ENCODE measurements at regions not wholly inside any gene's neighbourhood (a gene's known extent, or its start where the extent isn't known, plus 50 kb on each side); places are given as distances from the start of the nearest gene placed in this dataset.
"Not testable (repeated sequence)": the region's sequence is repeated elsewhere in the genome, so short reads cannot be mapped to it uniquely, and the experiment has no call there.

DNA sequence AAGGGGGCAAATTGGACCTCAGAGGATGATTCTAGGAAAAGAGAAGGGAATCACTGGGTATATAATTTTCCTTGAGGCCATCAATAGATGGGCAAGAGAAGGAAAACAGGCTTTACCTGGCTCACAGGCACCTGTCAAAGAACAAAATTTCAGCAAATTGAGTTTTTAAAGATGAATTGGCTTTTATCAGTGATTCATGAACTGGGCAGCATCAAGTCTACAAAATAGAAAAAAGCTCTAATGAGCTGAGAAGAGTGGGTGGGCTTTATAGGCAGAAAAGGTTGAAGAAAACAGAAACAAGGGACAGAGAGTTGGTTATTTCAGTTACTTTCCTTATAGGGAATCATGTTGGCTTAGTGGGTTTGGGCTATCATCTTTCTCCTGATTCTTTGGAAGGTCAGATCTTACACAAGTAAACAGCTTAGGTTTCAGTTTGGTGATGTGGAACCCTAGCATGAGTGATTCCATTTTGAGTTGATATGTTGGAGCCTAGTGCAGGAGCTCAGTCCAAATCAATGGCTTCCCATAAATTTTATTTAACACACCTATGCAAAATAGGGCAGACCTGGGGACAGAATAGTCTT, 120.7 kb upstream of the MED14 start:
- TF ChIP-seq, protein P1, sequence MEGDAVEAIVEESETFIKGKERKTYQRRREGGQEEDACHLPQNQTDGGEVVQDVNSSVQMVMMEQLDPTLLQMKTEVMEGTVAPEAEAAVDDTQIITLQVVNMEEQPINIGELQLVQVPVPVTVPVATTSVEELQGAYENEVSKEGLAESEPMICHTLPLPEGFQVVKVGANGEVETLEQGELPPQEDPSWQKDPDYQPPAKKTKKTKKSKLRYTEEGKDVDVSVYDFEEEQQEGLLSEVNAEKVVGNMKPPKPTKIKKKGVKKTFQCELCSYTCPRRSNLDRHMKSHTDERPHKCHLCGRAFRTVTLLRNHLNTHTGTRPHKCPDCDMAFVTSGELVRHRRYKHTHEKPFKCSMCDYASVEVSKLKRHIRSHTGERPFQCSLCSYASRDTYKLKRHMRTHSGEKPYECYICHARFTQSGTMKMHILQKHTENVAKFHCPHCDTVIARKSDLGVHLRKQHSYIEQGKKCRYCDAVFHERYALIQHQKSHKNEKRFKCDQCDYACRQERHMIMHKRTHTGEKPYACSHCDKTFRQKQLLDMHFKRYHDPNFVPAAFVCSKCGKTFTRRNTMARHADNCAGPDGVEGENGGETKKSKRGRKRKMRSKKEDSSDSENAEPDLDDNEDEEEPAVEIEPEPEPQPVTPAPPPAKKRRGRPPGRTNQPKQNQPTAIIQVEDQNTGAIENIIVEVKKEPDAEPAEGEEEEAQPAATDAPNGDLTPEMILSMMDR (IDR thresholded peaks at IDR 0.05): no peak
- H3K27me3 Mint-ChIP-seq: no peaks in the 10 kb centered on the region
- Histone ChIP-seq H3K36me3 (ENCODE audit: insufficient read depth, low read length) (no peaks in the 10 kb centered on the region), H3K4me1 (ENCODE audit: insufficient read depth, low read length) (no peaks in the 10 kb centered on the region), H3K9me3 (ENCODE audit: control insufficient read depth in 1 of 2, insufficient read depth in 1 of 2, low read length in 2 of 2) (no peaks in the 10 kb centered on the region), H3K27me3 (ENCODE audit: control insufficient read depth in 1 of 2, insufficient read depth in 2 of 2, low read length in 2 of 2) (no peaks in the 10 kb centered on the region), H3K4me3 (ENCODE audit: low read length) (no peak overlapping the region), H3K27ac (ENCODE audit: low read depth in 1 of 2, low read length in 2 of 2) (no peak overlapping the region)
- H3K4me3 Mint-ChIP-seq: no peak overlapping the region
- intact Hi-C loops (cut with DNase I, micrococcal nuclease): no loop called here
- CTCF ChIA-PET: no interaction called here
- no peak for DNase-seq
- no peak for ATAC-seq (ENCODE audit: poor library complexity)
- H3K36me3 Mint-ChIP-seq (ENCODE audit: low read depth): no peaks in the 10 kb centered on the region
- H3K9me3 Mint-ChIP-seq: no peaks in the 10 kb centered on the region
- no peaks in the 10 kb centered on the region for H3K4me1 Mint-ChIP-seq (ENCODE audit: low read depth)
- no peak overlapping the region for H3K27ac Mint-ChIP-seq
- POLR2A ChIA-PET: no interaction called here

DNA sequence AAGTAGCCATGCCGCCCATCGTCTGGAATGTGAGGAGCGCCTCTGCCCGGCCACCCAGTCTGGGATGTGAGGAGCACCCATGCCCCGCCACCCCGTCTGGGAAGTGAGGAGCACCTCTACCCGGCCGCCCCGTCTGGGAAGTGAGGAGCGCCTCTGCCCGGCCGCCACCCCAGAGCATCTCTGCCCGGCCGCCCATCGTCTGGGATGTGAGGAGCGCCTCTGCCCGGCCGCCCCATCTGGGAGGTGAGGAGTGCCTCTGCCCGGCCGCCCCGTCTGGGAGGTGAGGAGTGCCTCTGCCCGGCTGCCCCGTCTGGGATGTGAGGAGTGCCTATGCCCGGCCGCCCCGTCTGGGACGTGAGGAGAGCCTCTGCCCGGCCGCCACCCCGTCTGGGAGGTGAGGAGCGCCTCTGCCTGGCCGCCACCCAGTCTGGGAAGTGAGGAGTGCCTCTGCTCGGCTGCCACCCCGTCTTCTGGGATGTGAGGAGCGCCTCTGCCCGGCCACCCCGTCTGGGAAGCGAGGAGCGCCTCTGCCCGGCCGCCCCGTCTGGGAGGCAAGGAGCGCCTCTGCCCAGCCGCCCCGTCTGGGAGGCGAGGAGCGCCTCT, 126.7 kb upstream of the MED14 start:
- H3K36me3 Mint-ChIP-seq (ENCODE audit: low read depth); H3K27ac Mint-ChIP-seq; H3K27me3 Mint-ChIP-seq; H3K36me3 ChIP-seq (ENCODE audit: insufficient read depth, low read length); H3K27ac ChIP-seq (ENCODE audit: low read depth in 1 of 2, low read length in 2 of 2); H3K4me3 ChIP-seq (ENCODE audit: low read length); H3K27me3 ChIP-seq (ENCODE audit: control insufficient read depth in 1 of 2, insufficient read depth in 2 of 2, low read length in 2 of 2); DNase-seq; intact Hi-C loops (cut with DNase I, micrococcal nuclease); H3K4me1 Mint-ChIP-seq (ENCODE audit: low read depth); H3K9me3 Mint-ChIP-seq; POLR2A ChIA-PET; ATAC-seq (ENCODE audit: poor library complexity); H3K4me3 Mint-ChIP-seq; H3K4me1 ChIP-seq (ENCODE audit: insufficient read depth, low read length); CTCF ChIA-PET: not testable (repeated sequence)
- peaks cover 0 to 13% of the 10 kb centered on the region in 2 experiments for H3K9me3 ChIP-seq (ENCODE audit: control insufficient read depth in 1 of 2, insufficient read depth in 1 of 2, low read length in 2 of 2)

DNA sequence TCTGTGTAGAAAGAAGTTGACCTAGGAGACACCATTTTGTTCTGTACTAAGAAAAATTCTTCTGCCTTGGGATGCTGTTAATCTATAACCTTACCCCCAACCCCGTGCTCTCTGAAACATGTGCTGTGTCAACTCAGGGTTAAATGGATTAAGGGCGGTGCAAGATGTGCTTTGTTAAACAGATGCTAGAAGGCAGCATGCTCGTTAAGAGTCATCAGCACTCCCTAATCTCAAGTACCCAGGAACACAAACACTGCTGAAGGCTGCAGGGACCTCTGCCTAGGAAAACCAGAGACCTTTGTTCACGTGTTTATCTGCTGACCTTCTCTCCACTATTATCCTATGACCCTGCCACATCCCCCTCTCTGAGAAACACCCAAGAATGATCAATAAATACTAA, 127.9 kb upstream of the MED14 start:
- DNase-seq; H3K27ac ChIP-seq (ENCODE audit: low read depth in 1 of 2, low read length in 2 of 2); H3K27ac Mint-ChIP-seq; H3K4me3 ChIP-seq (ENCODE audit: low read length); H3K4me3 Mint-ChIP-seq; H3K9me3 Mint-ChIP-seq; H3K4me1 Mint-ChIP-seq (ENCODE audit: low read depth); ATAC-seq (ENCODE audit: poor library complexity); H3K36me3 Mint-ChIP-seq (ENCODE audit: low read depth); H3K36me3 ChIP-seq (ENCODE audit: insufficient read depth, low read length); H3K27me3 ChIP-seq (ENCODE audit: control insufficient read depth in 1 of 2, insufficient read depth in 2 of 2, low read length in 2 of 2); POLR2A ChIA-PET; intact Hi-C loops (cut with DNase I, micrococcal nuclease); CTCF ChIA-PET; H3K27me3 Mint-ChIP-seq; H3K4me1 ChIP-seq (ENCODE audit: insufficient read depth, low read length): not testable (repeated sequence)
- peaks cover 0 to 13% of the 10 kb centered on the region in 2 experiments for H3K9me3 ChIP-seq (ENCODE audit: control insufficient read depth in 1 of 2, insufficient read depth in 1 of 2, low read length in 2 of 2)

DNA sequence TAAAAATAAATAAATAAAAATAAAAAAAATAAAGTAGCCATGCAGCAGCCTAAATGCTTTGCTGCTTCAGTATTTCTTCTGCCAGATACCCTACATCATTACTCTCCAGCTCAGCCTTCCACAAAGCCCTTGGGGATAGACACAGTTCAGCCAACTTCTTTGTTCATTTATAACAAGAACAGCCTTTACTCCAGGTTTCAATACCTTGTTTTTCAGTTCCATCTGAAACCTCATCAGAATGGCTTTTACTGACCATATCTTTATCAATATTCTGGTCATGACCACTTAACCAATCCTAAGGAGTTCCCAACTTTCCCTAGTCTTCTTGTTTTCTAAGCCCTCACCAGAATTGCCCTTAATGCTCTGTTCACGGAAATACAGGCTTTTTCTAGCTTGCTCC, 128.3 kb upstream of the MED14 start:
- POLR2A ChIA-PET: no interaction called here
- no peak for DNase-seq
- Mint-ChIP-seq H3K27ac (no peak overlapping the region), H3K4me1 (ENCODE audit: low read depth) (no peaks in the 10 kb centered on the region), H3K27me3 (no peaks in the 10 kb centered on the region), H3K4me3 (no peak overlapping the region), H3K9me3 (no peaks in the 10 kb centered on the region), H3K36me3 (ENCODE audit: low read depth) (no peaks in the 10 kb centered on the region)
- TF ChIP-seq, protein P1 (IDR thresholded peaks at IDR 0.05): no peak
- Histone ChIP-seq H3K36me3 (ENCODE audit: insufficient read depth, low read length) (no peaks in the 10 kb centered on the region), H3K27me3 (ENCODE audit: control insufficient read depth in 1 of 2, insufficient read depth in 2 of 2, low read length in 2 of 2) (no peaks in the 10 kb centered on the region), H3K9me3 (ENCODE audit: control insufficient read depth in 1 of 2, insufficient read depth in 1 of 2, low read length in 2 of 2) (peaks cover 0 to 13% of the 10 kb centered on the region in 2 experiments), H3K4me3 (ENCODE audit: low read length) (no peak overlapping the region), H3K27ac (ENCODE audit: low read depth in 1 of 2, low read length in 2 of 2) (no peak overlapping the region), H3K4me1 (ENCODE audit: insufficient read depth, low read length) (no peaks in the 10 kb centered on the region)
- intact Hi-C loops (cut with DNase I, micrococcal nuclease): no loop called here
- no peak for ATAC-seq (ENCODE audit: poor library complexity)
- CTCF ChIA-PET: no interaction called here
